Neuronal stem cell (in vitro differentiated cells): ENCODE measurements at regions not wholly inside any gene's neighbourhood (a gene's known extent, or its start where the extent isn't known, plus 50 kb on each side); places are given as distances from the start of the nearest gene placed in this dataset.

Experiments used
- DNase-seq: peaks from one replicate; pipeline ENCODE4 v3.0.0-alpha.2; 2013; ENCODE audit warnings: low spot score
- H2AFZ ChIP-seq: one replicate; pipeline ENCODE4 v1.6.1; 2013; ENCODE audit warnings: mild to moderate bottlenecking, low read length, inconsistent platforms
- H2AK5ac ChIP-seq: 2 replicates; pipeline ENCODE4 v1.6.1; 2013; ENCODE audit warnings: low read depth, mild to moderate bottlenecking, inconsistent platforms, low read length, moderate library complexity, mixed read lengths
- H2BK120ac ChIP-seq: 2 replicates; pipeline ENCODE4 v1.6.1; 2013; ENCODE audit warnings: low read depth, mild to moderate bottlenecking, inconsistent platforms, low read length, moderate library complexity, mixed read lengths
- H2BK12ac ChIP-seq: one replicate; pipeline ENCODE4 v1.6.1; 2013; ENCODE audit warnings: low read length, inconsistent platforms
- H2BK15ac ChIP-seq: 2 replicates; pipeline ENCODE4 v1.6.1; 2013; ENCODE audit warnings: mild to moderate bottlenecking, low read length, inconsistent platforms, mixed read lengths
- H2BK5ac ChIP-seq: one replicate; pipeline ENCODE4 v1.6.1; 2013; ENCODE audit warnings: inconsistent platforms, mild to moderate bottlenecking, low read length, moderate library complexity
- H3K14ac ChIP-seq: one replicate; pipeline ENCODE4 v1.6.1; 2013; ENCODE audit warnings: low read length, inconsistent platforms
- H3K18ac ChIP-seq: 2 replicates; pipeline ENCODE4 v1.6.1; 2013; ENCODE audit warnings: low read length, inconsistent platforms
- H3K23ac ChIP-seq: 2 replicates; pipeline ENCODE4 v1.6.1; 2013; ENCODE audit warnings: low read depth, mild to moderate bottlenecking, mixed read lengths, low read length, inconsistent platforms; ENCODE audit not compliant: poor library complexity
- H3K27ac ChIP-seq: replicated peaks from 3 replicates; pipeline ENCODE4 v1.5.1; 2013; ENCODE audit warnings: low read length, inconsistent platforms
- H3K27me3 ChIP-seq, 3 experiments: 2 replicates each; pipeline ENCODE4 v1.6.1; 2013; ENCODE audit warnings: low read length in 3 of 3, mild to moderate bottlenecking in 2 of 3, inconsistent platforms in 1 of 3, low read depth in 1 of 3, mixed read lengths in 1 of 3, moderate library complexity in 1 of 3; ENCODE audit not compliant: control insufficient read depth in 3 of 3, insufficient read depth in 3 of 3
- H3K36me3 ChIP-seq, 2 donors: replicated peaks in 1 of 2; 2 replicates each; pipeline ENCODE4 v1.6.1; 2013; ENCODE audit warnings: low read length in 2 of 2; ENCODE audit not compliant: control insufficient read depth in 2 of 2, insufficient read depth in 2 of 2
- H3K4ac ChIP-seq: 2 replicates; pipeline ENCODE4 v1.6.1; 2013; ENCODE audit warnings: inconsistent platforms, mild to moderate bottlenecking, low read length, moderate library complexity
- H3K4me1 ChIP-seq, 2 donors: 1 replicate in 1 of 2; 2 replicates in 1 of 2; pipeline ENCODE4 v1.6.1; 2013; ENCODE audit warnings: low read length in 2 of 2, low read depth in 1 of 2; ENCODE audit not compliant: control insufficient read depth in 2 of 2, insufficient read depth in 1 of 2
- H3K4me2 ChIP-seq: one replicate; pipeline ENCODE4 v1.6.1; 2013; ENCODE audit warnings: mild to moderate bottlenecking, low read length, inconsistent platforms; ENCODE audit not compliant: insufficient read depth, poor library complexity, severe bottlenecking
- H3K4me3 ChIP-seq, 2 donors: 2 replicates each; pipeline ENCODE4 v1.5.1; 2013; ENCODE audit warnings: low read length in 2 of 2, mild to moderate bottlenecking in 2 of 2, inconsistent platforms in 1 of 2, moderate library complexity in 1 of 2
- H3K79me1 ChIP-seq: one replicate; pipeline ENCODE4 v1.6.1; 2013; ENCODE audit warnings: low read depth, mild to moderate bottlenecking, inconsistent platforms, low read length, moderate library complexity
- H3K9ac ChIP-seq: one replicate; pipeline ENCODE4 v1.6.1; 2013; ENCODE audit warnings: mild to moderate bottlenecking, low read depth, low read length, inconsistent platforms; ENCODE audit not compliant: poor library complexity
- H3K9me3 ChIP-seq, 2 donors: replicated peaks in 1 of 2; 2 replicates each; pipeline versions ENCODE3 to v1.6.1; 2013; ENCODE audit warnings: low read length in 2 of 2, mild to moderate bottlenecking in 2 of 2, inconsistent platforms in 1 of 2, low read depth in 1 of 2, mixed read lengths in 1 of 2, moderate library complexity in 1 of 2; ENCODE audit not compliant: control insufficient read depth in 2 of 2, insufficient read depth in 1 of 2
- H4K8ac ChIP-seq: one replicate; pipeline ENCODE4 v1.6.1; 2013; ENCODE audit warnings: low read depth, mild to moderate bottlenecking, inconsistent platforms, low read length, moderate library complexity
- H4K91ac ChIP-seq: one replicate; pipeline ENCODE4 v1.6.1; 2013; ENCODE audit warnings: low read length, low read depth, mild to moderate bottlenecking, inconsistent platforms; ENCODE audit not compliant: poor library complexity
- WGBS, 2 donors: extraction: QIAGEN DNeasy Blood & Tissue Kit; methylation state at CpG; one replicate each; pipeline ENCODE4 v1.1.7; 2013; ENCODE audit warnings: missing lambda C conversion rate in 2 of 2, mixed read lengths in 1 of 2; ENCODE audit not compliant: insufficient read length in 2 of 2, insufficient replicate concordance in 1 of 2; ENCODE audit errors: extremely low coverage in 2 of 2; 5-methylcytosine and 5-hydroxymethylcytosine counted together

DNA sequence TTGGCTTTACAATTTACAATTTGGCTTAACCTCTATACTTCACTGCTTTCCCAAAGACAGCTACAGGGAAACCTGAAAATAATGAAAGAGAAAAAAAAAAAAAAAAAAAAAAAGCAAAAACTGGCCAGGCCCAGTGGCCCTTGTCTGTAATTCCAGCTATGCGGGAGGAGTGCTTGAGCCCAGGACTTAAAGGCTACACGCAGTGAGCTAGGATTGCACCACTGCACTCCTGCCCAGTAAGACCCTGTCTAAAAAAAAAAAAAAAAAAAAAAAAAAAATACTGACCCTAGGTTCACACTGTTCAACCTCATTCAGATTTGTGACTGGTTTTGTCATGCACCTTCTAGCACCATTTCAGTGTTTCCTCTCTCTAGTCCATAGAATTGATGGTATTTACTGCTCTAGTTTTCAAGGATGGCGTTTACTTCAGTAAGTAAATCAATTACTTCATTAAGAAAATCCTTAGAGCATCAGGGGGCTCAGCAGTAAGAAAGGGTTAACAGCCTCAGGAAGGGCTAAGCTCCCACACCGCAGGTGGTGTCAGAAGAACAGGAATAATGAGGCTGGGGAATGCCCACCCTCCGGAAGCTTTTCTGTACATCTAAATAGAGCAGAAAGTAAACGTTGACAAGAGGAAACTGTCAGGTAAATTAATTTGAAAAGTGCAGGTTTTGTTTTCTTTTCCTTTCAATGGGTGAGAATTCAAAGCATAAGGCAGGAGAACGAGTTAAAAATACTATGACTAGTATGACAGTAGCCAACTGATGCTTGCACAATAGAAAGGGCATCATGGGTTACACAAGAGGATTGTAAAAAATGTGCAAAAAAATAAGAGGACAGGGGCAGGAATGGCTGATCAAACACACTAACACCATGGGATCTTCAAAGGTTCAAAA, 115.0 kb upstream of the MDM1 start:
- no peak overlapping the region for H3K4me3 ChIP-seq
- H4K8ac ChIP-seq = no peak overlapping the region
- H3K9me3 ChIP-seq = peaks cover 0 to 4% of the 10 kb centered on the region in 2 donors
- no peak overlapping the region for H3K23ac ChIP-seq
- no CpG with 5 or more reads among the region's 7 CpGs for WGBS, 2 donors
- no peak overlapping the region for H3K14ac ChIP-seq
- no peaks in the 10 kb centered on the region for H3K36me3 ChIP-seq
- no peak overlapping the region for H2AK5ac ChIP-seq
- peak overlapping the region; percentile 26 for H3K4me2 ChIP-seq
- no peak overlapping the region for H3K9ac ChIP-seq
- no peak overlapping the region for H4K91ac ChIP-seq
- H3K27me3 ChIP-seq = no peaks in the 10 kb centered on the region
- H2BK5ac ChIP-seq = no peak overlapping the region
- H2BK120ac ChIP-seq = no peak overlapping the region
- H3K79me1 ChIP-seq = no peaks in the 10 kb centered on the region
- H3K27ac ChIP-seq = peak overlapping the region; percentile 91
- no peak overlapping the region for H3K18ac ChIP-seq
- H3K4ac ChIP-seq = no peak overlapping the region
- H2AFZ ChIP-seq = peak overlapping the region; percentile 68
- H2BK12ac ChIP-seq = no peak overlapping the region
- DNase-seq = peak; percentile 57
- H3K4me1 ChIP-seq = peaks cover 4 to 18% of the 10 kb centered on the region in 2 donors
- no peak overlapping the region for H2BK15ac ChIP-seq

DNA sequence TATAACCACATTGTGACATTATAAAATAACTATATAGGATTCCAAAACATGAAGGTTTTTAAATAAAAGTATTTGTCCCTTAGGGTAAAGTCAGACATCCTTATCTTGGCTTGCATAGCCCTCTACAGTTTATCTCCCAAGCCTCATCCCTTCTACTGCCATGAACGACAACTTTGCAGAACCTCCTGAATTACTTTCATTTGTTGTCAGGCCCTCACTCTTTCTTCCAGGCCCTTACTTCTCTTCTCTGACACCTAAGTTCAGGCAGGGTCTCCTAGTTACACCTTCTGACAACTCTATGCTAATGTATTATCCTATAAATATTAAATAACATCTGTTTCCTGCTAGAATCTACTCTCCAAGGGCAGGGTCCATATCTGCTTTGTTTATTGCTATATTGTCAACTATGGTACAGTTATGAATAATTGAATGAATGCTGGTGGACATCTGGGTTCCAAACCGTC, 115.7 kb upstream of the MDM1 start:
- no peak overlapping the region for H3K18ac ChIP-seq
- no peak overlapping the region for H3K14ac ChIP-seq
- H4K8ac ChIP-seq = no peak overlapping the region
- no peak overlapping the region for H3K4me3 ChIP-seq
- DNase-seq = no peak
- H3K27ac ChIP-seq = peak overlapping the region; percentile 91
- H2AK5ac ChIP-seq = no peak overlapping the region
- WGBS, 2 donors = no CpG with 5 or more reads among the region's 2 CpGs
- H3K4me1 ChIP-seq = peaks cover 4 to 18% of the 10 kb centered on the region in 2 donors
- H2BK5ac ChIP-seq = no peak overlapping the region
- no peak overlapping the region for H2BK120ac ChIP-seq
- no peak overlapping the region for H3K9ac ChIP-seq
- no peak overlapping the region for H2AFZ ChIP-seq
- no peak overlapping the region for H2BK12ac ChIP-seq
- H3K36me3 ChIP-seq = no peaks in the 10 kb centered on the region
- no peak overlapping the region for H3K23ac ChIP-seq
- H3K9me3 ChIP-seq = peaks cover 0 to 4% of the 10 kb centered on the region in 2 donors
- no peak overlapping the region for H3K4me2 ChIP-seq
- H3K79me1 ChIP-seq = no peaks in the 10 kb centered on the region
- H4K91ac ChIP-seq = no peak overlapping the region
- no peak overlapping the region for H3K4ac ChIP-seq
- H2BK15ac ChIP-seq = no peak overlapping the region
- no peaks in the 10 kb centered on the region for H3K27me3 ChIP-seq

DNA sequence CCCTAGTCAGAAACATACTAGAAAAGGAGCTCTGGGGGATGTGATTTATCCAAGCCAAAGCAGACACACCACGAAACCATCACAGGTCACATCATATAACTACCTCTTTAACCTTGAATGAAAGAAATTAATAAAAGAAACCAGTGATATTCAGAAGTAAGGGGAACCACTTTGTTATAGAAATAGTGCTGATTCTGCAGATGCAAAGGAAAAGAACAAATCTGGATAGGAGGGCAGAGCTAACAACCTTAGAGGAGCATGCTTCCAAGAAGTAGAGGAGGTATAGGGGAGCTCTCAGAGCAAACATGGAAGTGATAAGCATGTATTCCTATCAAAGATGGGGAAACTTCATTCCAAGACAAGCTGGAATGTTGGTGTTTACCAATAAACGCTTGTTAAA, 117.0 kb upstream of the MDM1 start:
- H2BK5ac ChIP-seq = no peak overlapping the region
- no peak for DNase-seq
- H2BK120ac ChIP-seq = no peak overlapping the region
- H3K4me1 ChIP-seq = peaks cover 4 to 18% of the 10 kb centered on the region in 2 donors
- no peaks in the 10 kb centered on the region for H3K79me1 ChIP-seq
- H3K4ac ChIP-seq = no peak overlapping the region
- H3K18ac ChIP-seq = no peak overlapping the region
- H3K36me3 ChIP-seq = no peaks in the 10 kb centered on the region
- H3K27ac ChIP-seq = no peak overlapping the region
- H4K8ac ChIP-seq = no peak overlapping the region
- no peak overlapping the region for H3K4me2 ChIP-seq
- H3K23ac ChIP-seq = no peak overlapping the region
- peaks cover 0 to 4% of the 10 kb centered on the region in 2 donors for H3K9me3 ChIP-seq
- no peak overlapping the region for H2AFZ ChIP-seq
- no peak overlapping the region for H3K4me3 ChIP-seq
- H2BK12ac ChIP-seq = peak overlapping the region; percentile 63
- no peak overlapping the region for H4K91ac ChIP-seq
- H3K9ac ChIP-seq = no peak overlapping the region
- no peak overlapping the region for H2BK15ac ChIP-seq
- H3K14ac ChIP-seq = no peak overlapping the region
- no CpG with 5 or more reads among the region's 2 CpGs for WGBS, 2 donors
- no peaks in the 10 kb centered on the region for H3K27me3 ChIP-seq
- no peak overlapping the region for H2AK5ac ChIP-seq

DNA sequence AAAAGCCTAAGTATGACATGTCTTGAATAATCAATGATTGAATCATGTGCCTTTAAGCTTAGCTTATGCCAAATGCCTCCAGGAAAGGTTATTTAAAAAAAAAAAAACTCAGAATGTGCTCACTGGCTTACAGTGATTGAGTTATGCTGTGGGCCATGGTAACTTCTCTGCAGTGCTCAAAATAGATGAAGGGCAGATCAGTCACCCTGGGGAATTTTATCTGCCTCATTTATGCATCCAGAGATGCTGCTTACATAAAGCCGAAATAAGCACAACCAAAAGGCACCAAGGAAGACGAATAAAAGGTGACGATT, 118.7 kb upstream of the MDM1 start:
- H3K4me1 ChIP-seq = peaks cover 6 to 18% of the 10 kb centered on the region in 2 donors
- no peak overlapping the region for H3K4me2 ChIP-seq
- WGBS, 2 donors = no CpG with 5 or more reads among the region's 3 CpGs
- H3K36me3 ChIP-seq = no peaks in the 10 kb centered on the region
- H4K8ac ChIP-seq = no peak overlapping the region
- no peaks in the 10 kb centered on the region for H3K79me1 ChIP-seq
- H2BK12ac ChIP-seq = no peak overlapping the region
- no peak overlapping the region for H2AFZ ChIP-seq
- H3K9me3 ChIP-seq = peaks cover 0 to 4% of the 10 kb centered on the region in 2 donors
- no peak overlapping the region for H3K4me3 ChIP-seq
- H3K4ac ChIP-seq = no peak overlapping the region
- no peak for DNase-seq
- no peak overlapping the region for H2BK5ac ChIP-seq
- H2AK5ac ChIP-seq = no peak overlapping the region
- H2BK120ac ChIP-seq = no peak overlapping the region
- no peaks in the 10 kb centered on the region for H3K27me3 ChIP-seq
- H3K27ac ChIP-seq = no peak overlapping the region
- no peak overlapping the region for H2BK15ac ChIP-seq
- H4K91ac ChIP-seq = no peak overlapping the region
- H3K18ac ChIP-seq = no peak overlapping the region
- no peak overlapping the region for H3K23ac ChIP-seq
- no peak overlapping the region for H3K14ac ChIP-seq
- no peak overlapping the region for H3K9ac ChIP-seq
